ENCODE measurements at regions not wholly inside any gene's neighbourhood (a gene's known extent, or its start where the extent isn't known, plus 50 kb on each side); places are given as distances from the start of the nearest gene placed in this dataset.

DNA sequence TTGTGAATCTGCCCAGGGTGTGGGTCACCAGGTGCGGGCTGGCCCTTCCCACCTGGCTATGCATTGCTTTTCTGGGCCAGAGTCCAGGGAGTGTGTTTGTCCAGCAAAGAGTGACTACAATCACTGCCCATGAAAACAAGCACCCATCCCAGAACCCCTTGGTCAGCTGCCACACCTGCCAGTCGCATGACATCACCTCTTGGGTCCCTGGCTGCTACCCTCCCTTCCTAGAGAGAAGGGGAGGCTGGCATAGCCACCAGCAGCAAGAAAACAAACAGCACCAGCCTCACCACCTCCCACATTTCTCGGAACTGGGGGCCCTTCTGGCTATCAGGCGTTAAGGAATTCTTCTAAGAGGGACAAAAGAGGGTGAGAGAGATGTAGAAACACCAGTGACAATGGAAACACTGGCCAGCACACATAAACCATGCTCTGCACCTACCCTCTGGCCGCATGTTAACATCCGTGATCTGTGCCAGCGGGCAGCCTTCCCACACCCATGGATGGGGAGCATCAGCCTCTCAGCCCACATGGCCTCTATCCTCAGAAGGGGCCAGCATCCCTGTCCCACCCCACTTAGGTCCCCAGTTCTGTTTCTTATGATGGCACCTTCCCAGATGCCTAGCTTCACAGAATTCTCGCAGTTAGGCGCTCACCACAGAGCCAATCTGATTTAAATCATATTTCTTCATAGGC lies 109.7 kb upstream of the GLI2 start:
- Histone ChIP-seq H3K4me2 (ENCODE audit: low read length) (no peak overlapping the region), H3K27ac (ENCODE audit: low read depth, low read length) (no peak overlapping the region), H3F3A (ENCODE audit: control insufficient read depth, insufficient read depth) (no peaks in the 10 kb centered on the region), H3K4me1 (ENCODE audit: control insufficient read depth, low read length) (no peaks in the 10 kb centered on the region), H3K36me3 (ENCODE audit: control insufficient read depth, low read length) (no peaks in the 10 kb centered on the region), H3K79me2 (ENCODE audit: control insufficient read depth, low read length) (no peaks in the 10 kb centered on the region), H3K27me3 (ENCODE audit: control insufficient read depth, low read length) (no peaks in the 10 kb centered on the region), H4K20me1 (ENCODE audit: control insufficient read depth, insufficient read depth, low read depth, low read length) (no peaks in the 10 kb centered on the region), H3K9me3 (ENCODE audit: control insufficient read depth, insufficient read depth, low read length) (no peaks in the 10 kb centered on the region), H3K4me3 (ENCODE audit: low read length) (no peak overlapping the region), H3K9me2 (replicated peaks; ENCODE audit: control insufficient read depth, low read length) (no peaks in the 10 kb centered on the region)
- no peak for TF ChIP-seq EZH2phosphoT487 (IDR thresholded peaks at IDR 0.05; ENCODE audit: borderline replicate concordance, low read length)
- TF ChIP-seq, protein P1, sequence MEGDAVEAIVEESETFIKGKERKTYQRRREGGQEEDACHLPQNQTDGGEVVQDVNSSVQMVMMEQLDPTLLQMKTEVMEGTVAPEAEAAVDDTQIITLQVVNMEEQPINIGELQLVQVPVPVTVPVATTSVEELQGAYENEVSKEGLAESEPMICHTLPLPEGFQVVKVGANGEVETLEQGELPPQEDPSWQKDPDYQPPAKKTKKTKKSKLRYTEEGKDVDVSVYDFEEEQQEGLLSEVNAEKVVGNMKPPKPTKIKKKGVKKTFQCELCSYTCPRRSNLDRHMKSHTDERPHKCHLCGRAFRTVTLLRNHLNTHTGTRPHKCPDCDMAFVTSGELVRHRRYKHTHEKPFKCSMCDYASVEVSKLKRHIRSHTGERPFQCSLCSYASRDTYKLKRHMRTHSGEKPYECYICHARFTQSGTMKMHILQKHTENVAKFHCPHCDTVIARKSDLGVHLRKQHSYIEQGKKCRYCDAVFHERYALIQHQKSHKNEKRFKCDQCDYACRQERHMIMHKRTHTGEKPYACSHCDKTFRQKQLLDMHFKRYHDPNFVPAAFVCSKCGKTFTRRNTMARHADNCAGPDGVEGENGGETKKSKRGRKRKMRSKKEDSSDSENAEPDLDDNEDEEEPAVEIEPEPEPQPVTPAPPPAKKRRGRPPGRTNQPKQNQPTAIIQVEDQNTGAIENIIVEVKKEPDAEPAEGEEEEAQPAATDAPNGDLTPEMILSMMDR (IDR thresholded peaks at IDR 0.05; ENCODE audit: low read depth, low read length, poor library complexity, severe bottlenecking) = no peak

DNA sequence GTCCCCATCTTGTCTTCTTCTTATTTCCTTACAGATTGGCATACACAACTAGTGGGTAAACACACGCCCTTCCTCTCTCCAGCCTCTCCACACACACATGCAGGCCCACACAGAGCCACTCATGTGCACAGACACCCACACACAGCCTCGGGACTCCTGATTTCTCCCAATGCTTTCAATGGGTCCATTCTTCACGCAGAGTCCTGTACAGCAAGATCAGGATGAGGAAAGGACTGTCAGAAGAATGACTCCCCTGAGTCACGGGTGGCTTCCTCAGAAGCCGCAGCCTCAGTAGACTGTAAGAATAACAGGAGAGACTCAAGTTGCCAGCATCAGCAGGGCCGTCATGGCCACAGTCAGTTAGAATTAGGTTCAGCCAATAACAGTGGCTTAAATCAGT lies 109.1 kb upstream of the GLI2 start:
- no peaks in the 10 kb centered on the region for H3K79me2 ChIP-seq (ENCODE audit: control insufficient read depth, low read length)
- H3K27me3 ChIP-seq (ENCODE audit: control insufficient read depth, low read length) = no peaks in the 10 kb centered on the region
- H4K20me1 ChIP-seq (ENCODE audit: control insufficient read depth, insufficient read depth, low read depth, low read length) = no peaks in the 10 kb centered on the region
- no peak overlapping the region for H3K27ac ChIP-seq (ENCODE audit: low read depth, low read length)
- H3K9me3 ChIP-seq (ENCODE audit: control insufficient read depth, insufficient read depth, low read length) = no peaks in the 10 kb centered on the region
- no peaks in the 10 kb centered on the region for H3K9me2 ChIP-seq (replicated peaks; ENCODE audit: control insufficient read depth, low read length)
- no peaks in the 10 kb centered on the region for H3K4me1 ChIP-seq (ENCODE audit: control insufficient read depth, low read length)
- no peak overlapping the region for H3K4me2 ChIP-seq (ENCODE audit: low read length)
- H3K4me3 ChIP-seq (ENCODE audit: low read length) = no peak overlapping the region
- H3F3A ChIP-seq (ENCODE audit: control insufficient read depth, insufficient read depth) = no peaks in the 10 kb centered on the region
- no peaks in the 10 kb centered on the region for H3K36me3 ChIP-seq (ENCODE audit: control insufficient read depth, low read length)
- TF ChIP-seq EZH2phosphoT487 (IDR thresholded peaks at IDR 0.05; ENCODE audit: borderline replicate concordance, low read length) = no peak
- TF ChIP-seq, protein P1 (IDR thresholded peaks at IDR 0.05; ENCODE audit: low read depth, low read length, poor library complexity, severe bottlenecking) = no peak

- no peaks in the 10 kb centered on the region for H3K27me3 ChIP-seq (ENCODE audit: control insufficient read depth, low read length)
- H3K36me3 ChIP-seq (ENCODE audit: control insufficient read depth, low read length) = no peaks in the 10 kb centered on the region
- no peaks in the 10 kb centered on the region for H3K4me1 ChIP-seq (ENCODE audit: control insufficient read depth, low read length)
- H4K20me1 ChIP-seq (ENCODE audit: control insufficient read depth, insufficient read depth, low read depth, low read length) = no peaks in the 10 kb centered on the region
- H3K4me3 ChIP-seq (ENCODE audit: low read length) = no peak overlapping the region
- H3K79me2 ChIP-seq (ENCODE audit: control insufficient read depth, low read length) = no peaks in the 10 kb centered on the region
- TF ChIP-seq EZH2phosphoT487 (IDR thresholded peaks at IDR 0.05; ENCODE audit: borderline replicate concordance, low read length) = no peak
- TF ChIP-seq, protein P1 (IDR thresholded peaks at IDR 0.05; ENCODE audit: low read depth, low read length, poor library complexity, severe bottlenecking) = no peak
- no peaks in the 10 kb centered on the region for H3F3A ChIP-seq (ENCODE audit: control insufficient read depth, insufficient read depth)
- no peaks in the 10 kb centered on the region for H3K9me2 ChIP-seq (replicated peaks; ENCODE audit: control insufficient read depth, low read length)
- H3K4me2 ChIP-seq (ENCODE audit: low read length) = no peak overlapping the region
- no peak overlapping the region for H3K27ac ChIP-seq (ENCODE audit: low read depth, low read length)
- H3K9me3 ChIP-seq (ENCODE audit: control insufficient read depth, insufficient read depth, low read length) = no peaks in the 10 kb centered on the region
Observed at GRCh38 chr2:120628248-120628647, 107.4 kb upstream of the GLI2 start.
